Body of pancreas (tissue), 4 donors: ENCODE measurements at regions not wholly inside any gene's neighbourhood (a gene's known extent, or its start where the extent isn't known, plus 50 kb on each side); places are given as distances from the start of the nearest gene placed in this dataset.

Source experiments
- ATAC-seq: fragments of 150-250 bp; one replicate; pipeline ENCODE4 v1.9.1; 2016
- DNase-seq, 4 donors: peaks; one replicate each; pipeline ENCODE4 v3.0.0-alpha.2; 2019
- H3K27ac ChIP-seq, 4 donors: fragments of 200-600 bp; sonication (generic); 1 replicate in 3 of 4; 2 replicates in 1 of 4; pipeline versions ENCODE4 v1.5.1 to v1.6.1; 2016 to 2019; ENCODE audit warnings: mild to moderate bottlenecking in 1 of 4, mixed read lengths in 1 of 4, moderate library complexity in 1 of 4
- H3K27me3 ChIP-seq, 2 donors: fragments of 200-600 bp; sonication (generic); one replicate each; pipeline ENCODE4 v1.6.0; 2016; ENCODE audit warnings: mild to moderate bottlenecking in 1 of 2
- H3K36me3 ChIP-seq, 2 donors: fragments of 200-600 bp; sonication (generic); replicated peaks in 1 of 2; 2 replicates each; pipeline ENCODE4 v1.5.1; 2016; ENCODE audit warnings: low read depth in 2 of 2; ENCODE audit not compliant: insufficient read depth in 1 of 2
- H3K4me1 ChIP-seq: fragments of 200-600 bp; sonication (generic); one replicate; pipeline ENCODE4 v1.6.0; 2016
- H3K4me3 ChIP-seq, 2 donors: fragments of 200-600 bp; sonication (generic); 1 replicate in 1 of 2; 2 replicates in 1 of 2; pipeline ENCODE4 v1.5.1; 2016 to 2019
- H3K9me3 ChIP-seq, 3 donors: fragments of 200-600 bp; sonication (generic); 1 replicate in 2 of 3; 2 replicates in 1 of 3; pipeline ENCODE4 v1.5.1; 2016
- CTCF ChIP-seq, 7 experiments: fragments of 450-650 bp in 4 of 7; fragments of 200-600 bp in 3 of 7; sonication (generic) in 3 of 7; IDR thresholded peaks; one replicate each; pipeline ENCODE4 v1.5.1; 2016 to 2019; ENCODE audit warnings: antibody characterized with exemption in 7 of 7
- POLR2A ChIP-seq, 3 donors: fragments of 450-650 bp; IDR thresholded peaks; one replicate each; pipeline ENCODE4 v1.6.1; 2016; ENCODE audit warnings: antibody characterized with exemption in 3 of 3, mild to moderate bottlenecking in 2 of 3
- WGBS, 2 donors: methylation state at CpG; one replicate each; pipeline ENCODE4 v1.1.5; 2017; 5-methylcytosine and 5-hydroxymethylcytosine counted together
- intact Hi-C: fragments of 100-400 bp; cut with DNase I; formaldehyde crosslinking; loops from one replicate; pipeline ENCODE4 v1.15.1; 2023

GRCh38 chr13:34035178-34035577, 217.2 kb downstream of the RFC3 start:
- Histone ChIP-seq H3K27me3 (no peaks in the 10 kb centered on the region), H3K27ac (no peak overlapping the region), H3K4me3 (no peak overlapping the region), H3K4me1 (no peaks in the 10 kb centered on the region), H3K9me3 (no peaks in the 10 kb centered on the region), H3K36me3 (no peaks in the 10 kb centered on the region)
- TF ChIP-seq POLR2A (IDR thresholded peaks at IDR 0.05): no peak
- TF ChIP-seq CTCF (IDR thresholded peaks at IDR 0.05): no peak
- 67 to 72% methylated on average over 4 of the region's 4 CpGs for WGBS, 2 donors
- no peak for ATAC-seq
- DNase-seq: no peak
- intact Hi-C loops: no loop called here

- no peak for ATAC-seq
- 50 to 68% methylated on average over 3 of the region's 3 CpGs for WGBS, 2 donors
- TF ChIP-seq POLR2A (IDR thresholded peaks at IDR 0.05): no peak
- TF ChIP-seq CTCF (IDR thresholded peaks at IDR 0.05): no peak
Measured at GRCh38 chr13:34035676-34036325, 217.9 kb downstream of the RFC3 start.

GRCh38 chr13:34037636-34038540, 219.9 kb downstream of the RFC3 start:
- H3K4me1 ChIP-seq: no peaks in the 10 kb centered on the region
- no peak for DNase-seq
- H3K4me3 ChIP-seq: no peak overlapping the region
- WGBS, 2 donors: 74 to 75% methylated on average over 7 of the region's 7 CpGs
- no peak for ATAC-seq
- no peaks in the 10 kb centered on the region for H3K27me3 ChIP-seq
- H3K27ac ChIP-seq: no peak overlapping the region
- H3K9me3 ChIP-seq: no peaks in the 10 kb centered on the region
- intact Hi-C loops: no loop called here
- TF ChIP-seq POLR2A (IDR thresholded peaks at IDR 0.05) (no peak), CTCF (IDR thresholded peaks at IDR 0.05) (no peak)
- H3K36me3 ChIP-seq: no peaks in the 10 kb centered on the region

More at GRCh38 chr13:34035676-34036325, 217.9 kb downstream of the RFC3 start:
- no peaks in the 10 kb centered on the region for H3K4me1 ChIP-seq
- no peaks in the 10 kb centered on the region for H3K36me3 ChIP-seq
- intact Hi-C loops: no loop called here
- no peak overlapping the region for H3K4me3 ChIP-seq
- H3K27me3 ChIP-seq: no peaks in the 10 kb centered on the region
- H3K9me3 ChIP-seq: no peaks in the 10 kb centered on the region
- no peak for DNase-seq
- no peak overlapping the region for H3K27ac ChIP-seq

- intact Hi-C loops: no loop called here
- Histone ChIP-seq H3K36me3 (no peaks in the 10 kb centered on the region), H3K9me3 (no peaks in the 10 kb centered on the region), H3K27ac (no peak overlapping the region), H3K4me1 (no peaks in the 10 kb centered on the region), H3K27me3 (no peaks in the 10 kb centered on the region), H3K4me3 (no peak overlapping the region)
- TF ChIP-seq POLR2A (IDR thresholded peaks at IDR 0.05) (no peak), CTCF (IDR thresholded peaks at IDR 0.05) (no peak)
- no peak for ATAC-seq
- DNase-seq: no peak
- WGBS, 2 donors: 42 to 54% methylated on average over 5 of the region's 5 CpGs
Measured at GRCh38 chr13:34038541-34039068, 220.7 kb downstream of the RFC3 start.
